Esophagus muscularis mucosa (tissue), 4 donors: ENCODE measurements at regions not wholly inside any gene's neighbourhood (a gene's known extent, or its start where the extent isn't known, plus 50 kb on each side); places are given as distances from the start of the nearest gene placed in this dataset.
A peak's percentile ranks its signal among the peaks of the same experiment; 100 is the strongest.

ENCODE experiments used
- DNase-seq: peaks from one replicate; pipeline ENCODE4 v3.0.0-alpha.2; 2017; ENCODE audit errors: extremely low spot score
- H3K27ac ChIP-seq, 4 donors: fragments of 200-600 bp; sonication (generic); replicated peaks in 1 of 4; 1 replicate in 3 of 4; 2 replicates in 1 of 4; pipeline ENCODE4 v1.5.1; 2016 to 2019; ENCODE audit warnings: mild to moderate bottlenecking in 1 of 4
- H3K27me3 ChIP-seq, 4 donors: fragments of 200-600 bp; sonication (generic); one replicate each; pipeline versions ENCODE4 v1.5.1 to v1.6.0; 2016 to 2019
- H3K36me3 ChIP-seq, 4 donors: fragments of 200-600 bp; sonication (generic); one replicate each; pipeline ENCODE4 v1.5.1; 2016 to 2019
- H3K4me1 ChIP-seq, 4 donors: fragments of 200-600 bp; sonication (generic); one replicate each; pipeline ENCODE4 v1.5.1; 2016 to 2019
- H3K4me3 ChIP-seq, 4 donors: fragments of 200-600 bp; sonication (generic); 1 replicate in 2 of 4; 2 replicates in 2 of 4; pipeline ENCODE4 v1.5.1; 2016 to 2019; ENCODE audit warnings: mild to moderate bottlenecking in 4 of 4, moderate library complexity in 1 of 4
- H3K9me3 ChIP-seq, 4 donors: fragments of 200-600 bp; sonication (generic); 1 replicate in 3 of 4; 2 replicates in 1 of 4; pipeline ENCODE4 v1.5.1; 2016 to 2019
- EP300 ChIP-seq: sonication (generic); formaldehyde crosslinking; IDR thresholded peaks from one replicate; pipeline ENCODE4 v1.6.1; 2017; ENCODE audit warnings: antibody characterized with exemption
- POLR2A ChIP-seq: fragments of 450-650 bp; IDR thresholded peaks from one replicate; pipeline ENCODE4 v1.6.1; 2017; ENCODE audit warnings: antibody characterized with exemption, moderate library complexity, mild to moderate bottlenecking, low read depth
- POLR2AphosphoS5 ChIP-seq, 2 donors: sonication (generic); formaldehyde crosslinking; IDR thresholded peaks; one replicate each; pipeline ENCODE4 v1.6.1; 2017; ENCODE audit warnings: antibody characterized with exemption in 2 of 2
- WGBS: methylation state at CpG from one replicate; pipeline ENCODE4 v1.1.5; 2018; 5-methylcytosine and 5-hydroxymethylcytosine counted together
- intact Hi-C: fragments of 100-400 bp; cut with DNase I; formaldehyde crosslinking; loops from one replicate; pipeline ENCODE4 v1.15.1; 2023
- TF ChIP-seq, protein P1 (sequence below), 3 experiments: fragments of 200-600 bp in 2 of 3; fragments of 450-650 bp in 1 of 3; sonication (generic) in 2 of 3; IDR thresholded peaks; one replicate each; pipeline ENCODE4 v1.5.1; 2017 to 2019; ENCODE audit warnings: antibody characterized with exemption in 3 of 3, mild to moderate bottlenecking in 2 of 3, moderate library complexity in 1 of 3

DNA sequence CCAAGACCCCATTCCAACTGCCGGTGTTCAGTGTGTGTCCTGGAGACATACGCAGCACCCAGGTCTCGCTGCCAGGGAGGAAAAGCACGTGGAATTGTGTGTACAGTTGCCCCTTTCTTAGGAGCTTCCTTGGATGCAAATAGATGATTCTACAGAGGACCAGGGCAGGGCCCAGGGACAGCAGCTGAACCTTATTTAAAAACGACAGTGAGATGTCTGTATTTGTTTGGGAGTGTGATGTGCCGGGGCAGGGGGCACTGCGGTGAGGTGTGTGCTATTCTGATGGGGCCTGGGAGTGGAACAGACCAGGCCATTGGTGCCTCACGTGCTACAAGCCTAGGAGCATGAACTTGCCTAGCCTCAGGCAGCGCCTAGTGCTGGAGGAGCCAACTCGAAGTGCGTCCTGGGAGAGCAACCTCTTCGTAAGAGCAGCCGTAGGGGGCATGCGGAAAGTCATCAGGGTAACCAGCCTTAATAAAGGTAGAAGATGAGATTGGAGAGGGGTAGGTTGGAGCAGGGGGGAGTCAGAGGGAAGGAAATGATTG is 98.3 kb upstream of the ESRRB start:
- no peak for DNase-seq
- Histone ChIP-seq H3K4me1 (no peaks in the 10 kb centered on the region), H3K36me3 (no peaks in the 10 kb centered on the region), H3K27ac (no peak overlapping the region), H3K9me3 (no peaks in the 10 kb centered on the region), H3K27me3 (no peaks in the 10 kb centered on the region), H3K4me3 (no peak overlapping the region)
- intact Hi-C loops, result no loop called here
- TF ChIP-seq, protein P1, sequence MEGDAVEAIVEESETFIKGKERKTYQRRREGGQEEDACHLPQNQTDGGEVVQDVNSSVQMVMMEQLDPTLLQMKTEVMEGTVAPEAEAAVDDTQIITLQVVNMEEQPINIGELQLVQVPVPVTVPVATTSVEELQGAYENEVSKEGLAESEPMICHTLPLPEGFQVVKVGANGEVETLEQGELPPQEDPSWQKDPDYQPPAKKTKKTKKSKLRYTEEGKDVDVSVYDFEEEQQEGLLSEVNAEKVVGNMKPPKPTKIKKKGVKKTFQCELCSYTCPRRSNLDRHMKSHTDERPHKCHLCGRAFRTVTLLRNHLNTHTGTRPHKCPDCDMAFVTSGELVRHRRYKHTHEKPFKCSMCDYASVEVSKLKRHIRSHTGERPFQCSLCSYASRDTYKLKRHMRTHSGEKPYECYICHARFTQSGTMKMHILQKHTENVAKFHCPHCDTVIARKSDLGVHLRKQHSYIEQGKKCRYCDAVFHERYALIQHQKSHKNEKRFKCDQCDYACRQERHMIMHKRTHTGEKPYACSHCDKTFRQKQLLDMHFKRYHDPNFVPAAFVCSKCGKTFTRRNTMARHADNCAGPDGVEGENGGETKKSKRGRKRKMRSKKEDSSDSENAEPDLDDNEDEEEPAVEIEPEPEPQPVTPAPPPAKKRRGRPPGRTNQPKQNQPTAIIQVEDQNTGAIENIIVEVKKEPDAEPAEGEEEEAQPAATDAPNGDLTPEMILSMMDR (IDR thresholded peaks at IDR 0.05), result no peak
- TF ChIP-seq POLR2AphosphoS5 (IDR thresholded peaks at IDR 0.05), result no peak
- TF ChIP-seq POLR2A, result no peak
- TF ChIP-seq EP300, result no peak
- WGBS, result 74% methylated on average over 14 of the region's 14 CpGs

DNA sequence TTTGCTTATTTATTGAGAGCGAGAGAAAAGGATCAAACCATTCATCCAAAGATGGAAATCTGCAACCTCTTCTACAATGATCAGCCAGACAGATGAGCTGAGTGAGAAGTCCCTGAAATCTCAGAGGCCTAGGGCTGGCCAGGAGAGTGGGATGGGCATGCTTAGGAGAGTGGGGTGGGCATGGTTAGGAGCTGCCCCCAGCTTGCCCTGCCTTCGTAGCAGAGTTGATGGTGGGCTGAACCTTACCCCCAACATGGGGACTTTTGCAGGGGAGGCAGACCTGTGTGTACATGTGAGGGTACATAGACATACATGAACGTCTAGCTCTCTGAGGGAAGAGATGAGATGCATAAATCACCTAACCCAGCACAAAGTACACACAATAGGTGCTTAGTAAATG is 95.7 kb upstream of the ESRRB start:
- H3K4me3 ChIP-seq, result no peak overlapping the region
- WGBS, result 58% methylated on average over 3 of the region's 3 CpGs
- TF ChIP-seq EP300, result no peak

DNA sequence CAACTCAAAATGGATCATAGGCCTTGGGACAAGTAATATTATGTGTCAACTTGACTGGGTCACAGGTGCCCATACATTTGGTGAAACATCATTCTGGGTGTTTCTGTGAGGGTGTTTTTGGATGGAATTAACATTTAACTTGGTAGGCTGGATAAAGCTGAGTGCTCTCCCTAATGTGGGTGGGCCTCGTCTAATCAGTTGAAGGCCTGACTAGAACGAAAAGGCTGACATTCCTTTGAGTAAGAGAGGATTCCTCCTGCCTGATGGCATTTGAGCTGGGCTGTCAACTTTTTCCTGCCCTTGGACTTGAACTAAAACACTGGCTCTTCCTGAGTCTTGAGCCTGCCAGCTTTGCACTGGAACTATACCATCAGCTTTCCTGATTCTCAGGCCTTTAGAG is 93.4 kb upstream of the ESRRB start:
- no peak for TF ChIP-seq EP300
- TF ChIP-seq, protein P1 (IDR thresholded peaks at IDR 0.05), result no peak
- no peak for TF ChIP-seq POLR2A
- no peak for TF ChIP-seq POLR2AphosphoS5 (IDR thresholded peaks at IDR 0.05)
- no peak for DNase-seq
- no peaks in the 10 kb centered on the region for H3K36me3 ChIP-seq
- no peak overlapping the region for H3K27ac ChIP-seq
- no peaks in the 10 kb centered on the region for H3K4me1 ChIP-seq
- H3K9me3 ChIP-seq, result no peaks in the 10 kb centered on the region
- intact Hi-C loops, result no loop called here
- WGBS, result 42% methylated on average over 2 of the region's 2 CpGs
- no peaks in the 10 kb centered on the region for H3K27me3 ChIP-seq
- no peak overlapping the region for H3K4me3 ChIP-seq

More for the DNA sequence above, 95.7 kb upstream of the ESRRB start:
- no peaks in the 10 kb centered on the region for H3K36me3 ChIP-seq
- no peaks in the 10 kb centered on the region for H3K4me1 ChIP-seq
- no peaks in the 10 kb centered on the region for H3K27me3 ChIP-seq
- H3K9me3 ChIP-seq, result no peaks in the 10 kb centered on the region
- intact Hi-C loops, result no loop called here
- peak; percentile 47 for DNase-seq
- H3K27ac ChIP-seq, result no peak overlapping the region

DNA sequence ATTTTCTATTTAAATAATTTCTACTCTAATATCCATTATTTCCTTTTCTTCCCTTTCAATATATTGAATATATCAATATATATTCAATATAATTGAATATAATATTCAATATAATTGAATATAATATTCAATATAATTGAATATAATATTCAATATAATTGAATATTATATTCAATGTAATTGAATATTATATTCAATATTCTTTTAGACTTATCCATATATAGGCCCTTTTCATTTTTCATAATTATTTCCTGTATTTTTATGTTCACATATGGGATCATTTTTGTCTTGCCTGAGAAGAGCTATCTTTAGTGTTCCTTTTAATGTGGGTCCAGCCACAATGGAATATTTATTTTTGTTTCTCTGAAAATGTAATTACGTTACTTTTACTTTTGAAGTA is 88.9 kb upstream of the ESRRB start:
- TF ChIP-seq, protein P1 (IDR thresholded peaks at IDR 0.05), result no peak
- TF ChIP-seq EP300, result no peak
- TF ChIP-seq POLR2AphosphoS5 (IDR thresholded peaks at IDR 0.05), result no peak
- TF ChIP-seq POLR2A, result no peak
- intact Hi-C loops, result no loop called here
- H3K9me3 ChIP-seq, result no peaks in the 10 kb centered on the region
- DNase-seq, result no peak
- 65% methylated on average over 1 of the region's 1 CpG for WGBS
- no peak overlapping the region for H3K4me3 ChIP-seq
- H3K27ac ChIP-seq, result no peak overlapping the region
- no peaks in the 10 kb centered on the region for H3K4me1 ChIP-seq
- H3K27me3 ChIP-seq, result no peaks in the 10 kb centered on the region
- no peaks in the 10 kb centered on the region for H3K36me3 ChIP-seq

DNA sequence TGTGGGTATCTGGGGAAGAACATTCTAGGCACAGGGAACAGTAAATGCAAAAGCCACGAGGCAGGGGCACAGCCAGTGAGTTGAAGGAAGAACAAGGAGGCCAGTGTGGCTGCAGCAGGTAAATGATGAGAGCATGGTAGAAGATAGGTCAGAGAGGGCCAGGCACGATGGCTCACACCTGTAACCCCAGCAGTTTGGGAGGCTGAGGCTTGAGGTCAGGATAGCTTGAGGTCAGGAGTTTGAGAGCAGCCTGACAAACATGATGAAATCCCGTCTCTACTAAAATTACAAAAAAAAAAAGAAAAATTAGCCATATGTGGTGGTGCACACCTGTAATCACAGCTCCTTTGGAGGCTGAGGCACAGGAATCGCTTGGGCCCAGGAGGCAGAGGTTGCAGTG is 86.7 kb upstream of the ESRRB start:
- H3K4me1 ChIP-seq, result no peaks in the 10 kb centered on the region
- H3K9me3 ChIP-seq, result no peaks in the 10 kb centered on the region
- H3K27me3 ChIP-seq, result no peaks in the 10 kb centered on the region
- H3K27ac ChIP-seq, result no peak overlapping the region
- WGBS, result 82% methylated on average over 4 of the region's 4 CpGs
- intact Hi-C loops, result no loop called here
- TF ChIP-seq, protein P1 (IDR thresholded peaks at IDR 0.05), result no peak
- TF ChIP-seq EP300 (no peak), POLR2A (no peak)
- no peaks in the 10 kb centered on the region for H3K36me3 ChIP-seq
- H3K4me3 ChIP-seq, result no peak overlapping the region
- peak; percentile 47 for DNase-seq
